ENCODE measurements at regions not wholly inside any gene's neighbourhood (a gene's known extent, or its start where the extent isn't known, plus 50 kb on each side); places are given as distances from the start of the nearest gene placed in this dataset.

- no peak for TF ChIP-seq CTCF (IDR thresholded peaks at IDR 0.05 in 4 of 5, conservative IDR thresholded peaks at IDR 0.05 in 1 of 5)
- no peak for TF ChIP-seq POLR2A (IDR thresholded peaks at IDR 0.05)
These were observed 372.6 kb downstream of the SOX11 start for GRCh38 chr2:6064757-6065156.

All from gastrocnemius medialis (tissue), 4 donors.